Neural progenitor cell (in vitro differentiated cells): ENCODE measurements at regions not wholly inside any gene's neighbourhood (a gene's known extent, or its start where the extent isn't known, plus 50 kb on each side); places are given as distances from the start of the nearest gene placed in this dataset.

Source experiments
- CTCF ChIP-seq: fragments of 200-600 bp; sonication (generic); IDR thresholded peaks from 2 replicates; pipeline ENCODE4 v1.5.1; 2017; ENCODE audit warnings: antibody characterized with exemption, mild to moderate bottlenecking
- EZH2 ChIP-seq: fragments of 200-600 bp; sonication (generic); IDR thresholded peaks from 2 replicates; pipeline ENCODE4 v1.6.1; 2017; ENCODE audit warnings: antibody characterized with exemption, mild to moderate bottlenecking, moderate library complexity
- EZH2phosphoT487 ChIP-seq: fragments of 200-600 bp; sonication (generic); IDR thresholded peaks from 2 replicates; pipeline ENCODE4 v1.6.1; 2017; ENCODE audit warnings: antibody characterized with exemption

- TF ChIP-seq CTCF (no peak), EZH2phosphoT487 (no peak), EZH2 (no peak)
Observed at GRCh38 chr2:147273628-147274027, 571.2 kb upstream of the ACVR2A start.
